Loucy (cell line): ENCODE measurements at regions not wholly inside any gene's neighbourhood (a gene's known extent, or its start where the extent isn't known, plus 50 kb on each side); places are given as distances from the start of the nearest gene placed in this dataset.

Experiments
- H2AFZ ChIP-seq: fragments of 200-600 bp; sonication (generic); 2 replicates; pipeline ENCODE4 v1.6.0; 2016; ENCODE audit warnings: antibody characterized with exemption, mild to moderate bottlenecking, low read length, moderate library complexity
- H3F3A ChIP-seq: fragments of 200-600 bp; 2 replicates; pipeline ENCODE4 v1.6.0; 2016; ENCODE audit warnings: antibody characterized with exemption, low read depth, mild to moderate bottlenecking
- H3K27me3 ChIP-seq: fragments of 200-600 bp; sonication (generic); 2 replicates; pipeline ENCODE4 v1.6.1; 2014; ENCODE audit warnings: low read length, mild to moderate bottlenecking; ENCODE audit not compliant: insufficient read depth, poor library complexity, severe bottlenecking
- H3K36me3 ChIP-seq: fragments of 200-600 bp; sonication (generic); 2 replicates; pipeline ENCODE4 v1.6.1; 2016; ENCODE audit warnings: low read length; ENCODE audit not compliant: insufficient read depth
- H3K4me1 ChIP-seq: fragments of 200-600 bp; sonication (generic); 2 replicates; pipeline ENCODE4 v1.5.1; 2014; ENCODE audit warnings: low read length, mild to moderate bottlenecking; ENCODE audit not compliant: insufficient read depth, poor library complexity, severe bottlenecking
- H3K4me2 ChIP-seq: fragments of 200-600 bp; sonication (generic); 2 replicates; pipeline ENCODE4 v1.6.0; 2014; ENCODE audit warnings: antibody characterized with exemption, low read length, low read depth, mild to moderate bottlenecking; ENCODE audit not compliant: poor library complexity, severe bottlenecking
- H3K4me3 ChIP-seq: fragments of 200-600 bp; sonication (generic); 2 replicates; pipeline ENCODE4 v1.5.1; 2014; ENCODE audit warnings: low read length, mild to moderate bottlenecking, mixed read lengths; ENCODE audit not compliant: poor library complexity, severe bottlenecking
- H3K79me2 ChIP-seq: fragments of 200-600 bp; sonication (generic); 2 replicates; pipeline ENCODE4 v1.6.1; 2014; ENCODE audit warnings: low read length; ENCODE audit not compliant: insufficient read depth
- H3K9ac ChIP-seq: fragments of 200-600 bp; sonication (generic); 2 replicates; pipeline ENCODE4 v1.6.0; 2014; ENCODE audit warnings: mild to moderate bottlenecking, low read depth, low read length, moderate library complexity; ENCODE audit not compliant: poor library complexity, severe bottlenecking
- H3K9me2 ChIP-seq: fragments of 200-600 bp; sonication (generic); replicated peaks from 2 replicates; pipeline ENCODE4 v1.6.1; 2016; ENCODE audit warnings: low read depth, low read length, mixed read lengths
- H3K9me3 ChIP-seq: fragments of 200-600 bp; sonication (generic); 2 replicates; pipeline ENCODE4 v1.6.1; 2014; ENCODE audit warnings: mild to moderate bottlenecking, antibody characterized with exemption, low read length, low read depth; ENCODE audit not compliant: insufficient read depth
- H4K20me1 ChIP-seq: fragments of 200-600 bp; sonication (generic); 2 replicates; pipeline ENCODE4 v1.6.0; 2014; ENCODE audit warnings: antibody characterized with exemption, low read length, mild to moderate bottlenecking; ENCODE audit not compliant: insufficient read depth, poor library complexity, severe bottlenecking
- CTCF ChIP-seq: fragments of 200-600 bp; sonication (generic); conservative IDR thresholded peaks from 2 replicates; pipeline ENCODE4 v1.5.1; 2014; ENCODE audit warnings: mild to moderate bottlenecking, antibody characterized with exemption, low read length
- EZH2phosphoT487 ChIP-seq: fragments of 200-600 bp; IDR thresholded peaks from 2 replicates; pipeline ENCODE4 v1.6.1; 2018; ENCODE audit warnings: antibody characterized with exemption, mild to moderate bottlenecking, moderate library complexity, borderline replicate concordance

- Histone ChIP-seq H4K20me1 (no peaks in the 10 kb centered on the region), H3K4me2 (peak overlapping the region; percentile 4), H3K9ac (no peak overlapping the region), H2AFZ (no peak overlapping the region), H3K27me3 (no peaks in the 10 kb centered on the region), H3K4me3 (no peak overlapping the region), H3K9me3 (no peaks in the 10 kb centered on the region), H3K36me3 (no peaks in the 10 kb centered on the region), H3F3A (no peaks in the 10 kb centered on the region), H3K79me2 (no peaks in the 10 kb centered on the region), H3K4me1 (peaks cover 10% of the 10 kb centered on the region), H3K9me2 (no peaks in the 10 kb centered on the region)
- no peak for TF ChIP-seq EZH2phosphoT487
Measured at GRCh38 chr2:198660501-198660900, 797.2 kb downstream of the SATB2 start.

DNA sequence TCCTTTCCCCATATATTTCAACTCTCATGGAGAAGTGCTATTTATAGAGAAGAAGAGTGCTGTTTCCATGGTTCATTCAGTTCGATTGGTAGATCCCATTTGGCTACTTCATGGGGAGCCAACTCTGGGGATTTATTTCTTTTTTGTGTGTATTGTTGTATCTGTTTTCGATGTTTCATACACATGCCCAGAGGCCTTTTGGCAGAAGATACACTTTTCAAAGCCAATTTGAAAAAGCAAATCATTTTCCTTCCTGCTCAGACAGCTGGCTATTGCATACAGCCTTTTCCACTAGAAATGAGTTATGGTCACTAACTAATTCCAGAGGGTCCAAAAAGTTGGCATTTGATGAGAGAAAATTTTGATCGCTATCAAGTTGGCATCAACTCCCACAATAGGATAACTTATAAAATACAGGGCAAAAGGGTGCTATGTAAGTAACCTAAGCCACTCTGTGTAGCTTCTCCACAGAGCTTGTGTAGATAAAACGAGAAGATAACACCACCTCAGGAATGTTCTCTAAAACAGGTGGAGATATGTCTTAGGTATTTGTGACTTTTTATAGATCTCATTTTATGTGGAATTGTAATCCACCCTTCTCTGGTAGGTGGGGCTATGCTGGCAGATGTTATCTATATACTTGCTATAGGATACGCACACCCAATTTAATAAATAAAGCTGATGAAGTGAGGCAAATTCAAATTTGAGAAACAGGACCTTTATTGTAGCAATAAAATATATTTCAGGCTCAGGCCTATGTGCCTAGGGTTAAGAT lies 798.5 kb downstream of the SATB2 start:
- Histone ChIP-seq H3K4me2 (no peak overlapping the region), H3K4me3 (no peak overlapping the region), H3K27me3 (no peaks in the 10 kb centered on the region), H3K36me3 (no peaks in the 10 kb centered on the region), H3K9ac (no peak overlapping the region), H3K9me2 (no peaks in the 10 kb centered on the region), H3F3A (no peaks in the 10 kb centered on the region), H4K20me1 (no peaks in the 10 kb centered on the region), H3K9me3 (no peaks in the 10 kb centered on the region), H3K79me2 (no peaks in the 10 kb centered on the region), H2AFZ (no peak overlapping the region), H3K4me1 (peaks cover 10% of the 10 kb centered on the region)
- TF ChIP-seq EZH2phosphoT487 (no peak), CTCF (no peak)

DNA sequence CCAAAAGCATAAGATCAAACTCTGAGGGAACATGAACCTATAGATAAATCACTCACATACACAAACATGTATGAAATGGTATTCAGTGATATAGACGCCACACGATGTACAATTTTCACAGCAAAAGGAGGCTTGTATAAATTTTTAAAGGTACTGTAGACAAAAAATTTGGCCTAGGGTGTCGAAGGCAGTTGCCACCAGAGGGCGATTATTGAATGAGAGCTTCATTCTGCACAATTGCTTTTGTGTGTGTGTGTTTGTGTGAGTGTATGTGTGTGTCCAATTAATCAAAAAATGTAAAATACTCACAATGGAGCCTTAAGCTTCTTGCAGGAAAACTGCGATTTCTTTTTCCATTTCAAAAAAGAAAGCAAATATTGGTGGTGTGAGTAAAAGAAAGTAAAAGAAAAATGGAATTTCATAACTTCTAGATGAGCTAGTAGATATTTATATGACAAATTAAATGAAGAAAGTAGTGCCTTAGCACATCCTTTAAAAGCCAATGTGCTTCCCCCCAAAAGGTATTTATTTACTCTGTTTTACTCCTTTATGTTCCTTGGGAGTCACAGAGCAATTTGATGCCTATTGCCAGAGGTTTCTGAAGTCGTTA lies 800.1 kb downstream of the SATB2 start:
- Histone ChIP-seq H3K4me2 (no peak overlapping the region), H3K4me1 (peaks cover 10% of the 10 kb centered on the region), H2AFZ (peak overlapping the region; percentile 27; the same call in 1 of the 2 replicates), H3K9me2 (no peaks in the 10 kb centered on the region), H4K20me1 (no peaks in the 10 kb centered on the region), H3K79me2 (no peaks in the 10 kb centered on the region), H3K4me3 (no peak overlapping the region), H3K9me3 (no peaks in the 10 kb centered on the region), H3F3A (no peaks in the 10 kb centered on the region), H3K27me3 (no peaks in the 10 kb centered on the region), H3K9ac (no peak overlapping the region), H3K36me3 (no peaks in the 10 kb centered on the region)
- TF ChIP-seq EZH2phosphoT487, result no peak
- TF ChIP-seq CTCF, result peak; percentile 88
